Subcutaneous abdominal adipose tissue (tissue), 5 donors: ENCODE measurements at regions not wholly inside any gene's neighbourhood (a gene's known extent, or its start where the extent isn't known, plus 50 kb on each side); places are given as distances from the start of the nearest gene placed in this dataset.

Source experiments
- H3K27ac ChIP-seq: one replicate; pipeline ENCODE4 v1.7.0; 2013; ENCODE audit warnings: low read depth, mild to moderate bottlenecking, inconsistent platforms, low read length, moderate library complexity
- H3K27me3 ChIP-seq, 5 donors: one replicate each; pipeline ENCODE4 v1.7.0; 2013; ENCODE audit warnings: low read length in 5 of 5, inconsistent platforms in 1 of 5; ENCODE audit not compliant: control insufficient read depth in 5 of 5, insufficient read depth in 4 of 5
- H3K36me3 ChIP-seq, 5 donors: one replicate each; pipeline ENCODE4 v1.7.0; 2013; ENCODE audit warnings: low read length in 5 of 5; ENCODE audit not compliant: control insufficient read depth in 5 of 5, insufficient read depth in 5 of 5
- H3K4me1 ChIP-seq, 5 donors: one replicate each; pipeline ENCODE4 v1.7.0; 2013; ENCODE audit warnings: low read length in 5 of 5, mild to moderate bottlenecking in 3 of 5, moderate library complexity in 1 of 5; ENCODE audit not compliant: control insufficient read depth in 5 of 5, insufficient read depth in 5 of 5
- H3K4me3 ChIP-seq, 5 donors: one replicate each; pipeline ENCODE4 v1.7.0; 2013; ENCODE audit warnings: low read length in 5 of 5, low read depth in 1 of 5
- H3K9ac ChIP-seq, 5 donors: one replicate each; pipeline ENCODE4 v1.7.0; 2013; ENCODE audit warnings: low read length in 5 of 5, mild to moderate bottlenecking in 4 of 5, moderate library complexity in 3 of 5
- H3K9me3 ChIP-seq, 5 donors: one replicate each; pipeline ENCODE4 v1.7.0; 2013; ENCODE audit warnings: low read length in 5 of 5; ENCODE audit not compliant: control insufficient read depth in 5 of 5
- donor health status: healthy.
- donor health status: healthy.
- donor health status: healthy.
- donor health status: healthy.
- donor health status: healthy.

DNA sequence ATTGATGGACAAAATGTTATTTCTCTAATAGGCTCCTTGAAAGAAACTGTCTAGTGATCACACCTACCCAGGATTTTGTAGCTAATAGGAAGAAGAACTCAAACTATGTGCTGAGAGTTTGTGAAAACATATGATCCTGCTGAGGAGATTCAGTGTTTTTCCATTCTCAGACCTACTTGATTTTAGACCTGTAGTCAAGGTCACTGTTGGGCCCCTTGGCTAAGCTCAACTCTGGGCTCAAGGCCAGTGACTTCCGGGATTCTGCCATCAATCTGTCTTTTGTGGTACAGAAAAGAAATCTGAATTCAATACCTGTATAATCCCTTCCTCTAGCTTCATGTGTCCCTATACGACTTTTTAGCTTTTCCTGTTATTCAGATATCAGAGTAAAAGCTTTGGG lies 79.7 kb upstream of the FERD3L start:
- no peaks in the 10 kb centered on the region for H3K27me3 ChIP-seq
- H3K9ac ChIP-seq: no peak overlapping the region
- peaks cover 0 to 7% (median 0%) of the 10 kb centered on the region in 5 donors for H3K9me3 ChIP-seq
- H3K36me3 ChIP-seq: no peaks in the 10 kb centered on the region
- H3K4me1 ChIP-seq: no peaks in the 10 kb centered on the region
- H3K27ac ChIP-seq: no peak overlapping the region
- no peak overlapping the region for H3K4me3 ChIP-seq

- H3K4me1 ChIP-seq: no peaks in the 10 kb centered on the region
- H3K4me3 ChIP-seq: no peak overlapping the region
- no peaks in the 10 kb centered on the region for H3K9me3 ChIP-seq
- H3K9ac ChIP-seq: no peak overlapping the region
- no peaks in the 10 kb centered on the region for H3K36me3 ChIP-seq
- H3K27me3 ChIP-seq: no peaks in the 10 kb centered on the region
- no peak overlapping the region for H3K27ac ChIP-seq
Measured at GRCh38 chr7:19215412-19215811, 70.2 kb upstream of the FERD3L start.

DNA sequence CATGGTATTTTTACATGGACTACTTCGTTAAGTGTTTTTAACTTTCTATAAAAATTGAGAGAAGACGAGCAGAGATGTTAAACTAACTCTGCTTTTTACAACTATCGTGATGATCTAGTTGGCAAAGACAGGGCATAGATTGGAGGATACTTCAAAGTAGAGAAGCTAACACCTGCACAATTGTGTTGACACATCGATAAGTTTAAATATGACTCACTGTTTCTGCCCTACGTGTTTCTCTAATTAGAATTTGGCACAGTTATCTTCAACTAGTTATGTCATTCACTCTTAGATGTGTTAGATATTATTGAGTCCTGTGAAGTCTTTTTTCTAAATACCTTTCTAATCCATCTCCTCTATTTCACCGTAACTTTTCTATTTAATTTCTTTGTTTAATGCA lies 68.5 kb upstream of the FERD3L start:
- Histone ChIP-seq H3K4me3 (no peak overlapping the region), H3K27ac (no peak overlapping the region), H3K9me3 (no peaks in the 10 kb centered on the region), H3K4me1 (peaks cover 0 to 5% (median 0%) of the 10 kb centered on the region in 5 donors), H3K27me3 (no peaks in the 10 kb centered on the region), H3K9ac (no peak overlapping the region), H3K36me3 (no peaks in the 10 kb centered on the region)

GRCh38 chr7:19210893-19211413 lies 65.7 kb upstream of the FERD3L start:
- H3K9ac ChIP-seq: no peak overlapping the region
- peaks cover 0 to 14% (median 0%) of the 10 kb centered on the region in 5 donors for H3K4me1 ChIP-seq
- H3K36me3 ChIP-seq: no peaks in the 10 kb centered on the region
- no peak overlapping the region for H3K27ac ChIP-seq
- no peak overlapping the region for H3K4me3 ChIP-seq
- H3K27me3 ChIP-seq: no peaks in the 10 kb centered on the region
- no peaks in the 10 kb centered on the region for H3K9me3 ChIP-seq

DNA sequence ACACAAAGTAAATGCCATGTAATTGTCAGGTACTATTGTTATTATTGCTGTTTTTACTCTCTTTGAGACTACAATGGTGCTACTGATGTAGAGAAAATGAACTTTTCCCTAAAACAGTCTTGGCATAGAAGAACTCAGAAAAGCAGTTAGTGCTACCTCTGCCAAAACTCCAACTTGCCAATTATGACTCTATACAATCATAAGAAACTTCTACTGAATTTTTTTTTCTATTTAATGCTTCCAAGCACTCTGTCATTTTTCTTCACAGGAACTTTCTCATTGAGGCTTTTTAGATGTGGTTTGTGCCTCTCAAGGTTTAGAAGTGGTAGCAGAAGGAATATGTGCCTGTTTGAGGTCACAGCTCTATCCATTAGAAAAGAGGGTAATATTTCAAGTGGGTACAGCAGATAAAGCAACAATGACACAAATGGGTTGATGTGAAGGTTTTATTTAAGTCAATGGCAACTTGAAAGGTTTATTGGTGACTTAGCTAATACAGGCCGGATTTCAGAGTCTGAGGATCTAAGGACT lies 64.0 kb upstream of the FERD3L start:
- no peak overlapping the region for H3K9ac ChIP-seq
- no peaks in the 10 kb centered on the region for H3K27me3 ChIP-seq
- no peak overlapping the region for H3K27ac ChIP-seq
- H3K9me3 ChIP-seq: no peaks in the 10 kb centered on the region
- no peak overlapping the region for H3K4me3 ChIP-seq
- H3K4me1 ChIP-seq: peaks cover 0 to 14% (median 0%) of the 10 kb centered on the region in 5 donors
- no peaks in the 10 kb centered on the region for H3K36me3 ChIP-seq

DNA sequence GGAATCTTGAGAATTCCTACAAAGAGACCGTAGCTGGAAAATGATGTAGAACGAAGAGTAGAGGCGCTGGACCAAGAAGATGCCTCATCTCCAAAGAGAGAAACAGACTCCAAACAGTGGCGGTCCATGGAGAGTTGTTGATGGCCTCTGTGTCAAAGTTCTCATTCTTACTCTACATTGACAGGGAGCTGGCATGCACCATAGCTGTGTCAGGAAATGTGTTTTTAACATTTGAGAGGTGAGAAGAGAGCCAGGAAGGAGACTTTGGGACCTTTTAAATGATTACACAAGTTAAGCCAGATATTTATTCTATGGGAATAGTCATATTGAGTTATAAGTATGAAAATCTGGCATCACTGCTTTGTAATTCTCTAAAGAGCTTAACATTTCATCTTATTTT lies 61.5 kb upstream of the FERD3L start:
- Histone ChIP-seq H3K9ac (no peak overlapping the region), H3K4me3 (no peak overlapping the region), H3K9me3 (no peaks in the 10 kb centered on the region), H3K36me3 (no peaks in the 10 kb centered on the region), H3K27ac (no peak overlapping the region), H3K27me3 (no peaks in the 10 kb centered on the region), H3K4me1 (peaks cover 0 to 14% (median 0%) of the 10 kb centered on the region in 5 donors)

DNA sequence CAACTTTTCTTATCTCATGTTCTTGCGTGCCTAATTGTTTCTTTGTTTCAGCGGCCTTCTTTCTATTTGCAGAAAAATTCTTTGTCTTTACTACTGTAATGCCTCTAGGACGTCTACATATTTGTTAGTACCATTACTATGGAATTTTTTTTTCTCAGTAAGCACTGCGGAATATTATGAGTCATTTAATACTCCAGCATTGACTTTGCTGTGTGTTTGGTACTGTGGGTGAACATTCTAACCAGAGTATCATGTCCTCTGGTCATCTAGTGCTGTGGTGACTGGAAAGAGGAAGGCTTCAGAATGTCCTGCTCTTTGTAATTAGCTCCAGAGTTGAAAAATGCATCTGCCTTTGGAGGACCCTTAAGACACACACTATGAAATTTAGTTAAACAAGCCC lies 58.5 kb upstream of the FERD3L start:
- H3K4me3 ChIP-seq: no peak overlapping the region
- H3K27ac ChIP-seq: no peak overlapping the region
- no peaks in the 10 kb centered on the region for H3K27me3 ChIP-seq

GRCh38 chr7:19202599-19202998 lies 57.4 kb upstream of the FERD3L start:
- H3K36me3 ChIP-seq: no peaks in the 10 kb centered on the region
- no peaks in the 10 kb centered on the region for H3K9me3 ChIP-seq
- no peak overlapping the region for H3K27ac ChIP-seq
- H3K27me3 ChIP-seq: no peaks in the 10 kb centered on the region
- no peak overlapping the region for H3K4me3 ChIP-seq
- peaks cover 0 to 5% (median 0%) of the 10 kb centered on the region in 5 donors for H3K4me1 ChIP-seq
- no peak overlapping the region for H3K9ac ChIP-seq

More for the DNA sequence above, 58.5 kb upstream of the FERD3L start:
- no peaks in the 10 kb centered on the region for H3K9me3 ChIP-seq
- H3K36me3 ChIP-seq: no peaks in the 10 kb centered on the region
- H3K4me1 ChIP-seq: peaks cover 0 to 8% (median 0%) of the 10 kb centered on the region in 5 donors
- H3K9ac ChIP-seq: no peak overlapping the region
